NCI-H2081 treated with DMSO at 0.1 percent for 48 hours (cell line): ENCODE measurements at regions not wholly inside any gene's neighbourhood (a gene's known extent, or its start where the extent isn't known, plus 50 kb on each side); places are given as distances from the start of the nearest gene placed in this dataset.

Source experiments
- DNase-seq: peaks from one replicate; lab custom pipeline; 2025; lab: John Stamatoyannopoulos, UW

- no peak for DNase-seq
Observed at GRCh38 chr2:104537116-104537515, 316.8 kb upstream of the POU3F3 start.

GRCh38 chr2:104538077-104538476 is 315.8 kb upstream of the POU3F3 start:
- no peak for DNase-seq

DNA sequence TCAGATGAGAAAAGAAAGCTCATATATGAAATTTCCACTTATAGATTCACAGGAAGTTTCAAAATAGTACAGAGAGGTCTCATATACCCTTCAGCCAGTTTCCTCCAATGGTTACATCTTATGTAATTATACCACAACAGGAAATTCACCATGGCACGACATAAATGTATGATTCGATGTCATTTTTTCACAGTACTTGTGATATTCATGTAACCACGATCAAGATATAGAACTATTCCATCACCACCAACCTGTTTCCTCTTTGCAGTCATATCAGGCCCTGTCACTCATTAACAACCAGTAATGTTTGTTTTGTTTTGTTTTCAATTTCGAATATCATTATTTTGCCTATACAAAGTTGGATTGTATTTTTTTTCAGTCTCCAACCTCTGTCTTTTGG is 314.3 kb upstream of the POU3F3 start:
- DNase-seq: no peak

GRCh38 chr2:104545055-104545454 is 308.9 kb upstream of the POU3F3 start:
- DNase-seq: no peak

DNA sequence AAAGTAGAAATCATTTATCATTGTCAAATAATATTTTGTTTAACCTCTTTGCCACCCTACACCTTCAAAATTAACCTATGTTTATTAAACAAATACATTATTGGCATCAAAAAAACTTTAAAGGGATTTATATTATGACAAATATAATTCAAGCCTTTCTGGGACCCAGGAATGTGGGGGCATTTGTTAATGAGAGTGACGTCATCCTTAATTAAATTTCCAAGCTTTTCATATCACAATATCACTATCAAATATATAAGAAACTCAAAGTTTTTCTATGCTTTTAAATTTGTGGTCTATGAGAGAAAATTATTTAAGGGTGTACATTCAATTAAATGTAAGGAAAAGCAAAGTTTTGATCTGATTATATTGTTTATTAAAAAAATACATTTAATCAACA is 307.4 kb upstream of the POU3F3 start:
- DNase-seq: no peak

DNA sequence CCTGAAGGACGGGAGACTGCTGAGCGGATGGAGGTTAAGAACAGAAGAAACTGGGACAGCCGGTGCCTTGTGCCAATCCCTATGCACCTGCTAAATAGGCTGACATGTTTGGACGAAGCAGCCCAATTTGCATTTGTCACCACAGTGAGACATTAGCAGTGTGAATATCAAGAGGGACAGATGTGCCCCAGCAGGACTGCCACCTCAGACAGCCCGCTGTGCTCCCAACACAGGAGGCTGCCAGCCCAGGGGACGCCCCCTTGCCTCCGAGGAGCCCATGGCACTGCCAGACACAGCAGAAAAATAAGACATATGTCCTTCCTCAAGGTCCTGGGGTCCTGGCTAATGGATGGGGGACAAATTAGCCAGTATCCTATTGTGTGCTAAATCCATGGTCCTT is 306.7 kb upstream of the POU3F3 start:
- DNase-seq: no peak

- no peak for DNase-seq
Observed at GRCh38 chr2:104561251-104561650, 292.7 kb upstream of the POU3F3 start.

GRCh38 chr2:104562537-104562936 is 291.4 kb upstream of the POU3F3 start:
- no peak for DNase-seq

- no peak for DNase-seq
Observed at GRCh38 chr2:104563398-104563996, 290.4 kb upstream of the POU3F3 start.

DNA sequence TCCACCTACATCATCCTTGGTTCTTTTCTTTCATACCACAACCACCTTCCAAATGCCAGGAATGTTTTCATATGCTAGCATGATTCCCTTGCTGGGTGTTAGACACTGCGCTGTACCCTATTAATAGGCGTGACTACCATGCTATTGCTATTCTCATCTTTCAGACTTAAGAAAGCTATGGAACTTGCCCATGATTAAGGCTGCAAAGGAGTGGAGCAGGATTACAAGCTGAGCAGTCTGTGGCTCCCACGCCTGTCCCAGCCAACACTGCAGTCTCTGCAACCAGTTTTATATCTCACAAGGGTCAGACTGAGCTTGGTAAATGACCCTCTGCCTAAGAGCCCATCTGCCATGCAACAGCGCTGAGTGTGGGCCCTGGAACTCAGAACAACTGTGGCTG is 285.7 kb upstream of the POU3F3 start:
- no peak for DNase-seq

DNA sequence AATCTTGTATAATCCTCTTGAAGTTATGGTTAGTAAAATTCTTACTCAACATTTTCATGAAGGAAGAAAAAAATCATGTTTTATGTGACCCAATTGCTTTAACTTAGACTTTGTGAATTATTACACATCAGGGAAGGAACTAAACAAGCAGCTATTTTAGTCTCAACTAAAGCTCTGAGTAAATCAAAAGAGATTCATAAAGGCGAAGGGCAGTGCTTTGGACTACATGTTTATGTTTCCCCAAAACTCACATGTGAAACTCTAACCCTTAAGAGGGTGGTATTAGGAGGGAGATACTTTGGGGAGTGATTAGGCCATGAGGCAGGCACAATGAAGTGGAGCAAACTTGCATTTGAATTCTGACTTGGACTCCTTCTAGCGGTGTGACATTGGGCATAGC is 283.7 kb upstream of the POU3F3 start:
- no peak for DNase-seq

DNA sequence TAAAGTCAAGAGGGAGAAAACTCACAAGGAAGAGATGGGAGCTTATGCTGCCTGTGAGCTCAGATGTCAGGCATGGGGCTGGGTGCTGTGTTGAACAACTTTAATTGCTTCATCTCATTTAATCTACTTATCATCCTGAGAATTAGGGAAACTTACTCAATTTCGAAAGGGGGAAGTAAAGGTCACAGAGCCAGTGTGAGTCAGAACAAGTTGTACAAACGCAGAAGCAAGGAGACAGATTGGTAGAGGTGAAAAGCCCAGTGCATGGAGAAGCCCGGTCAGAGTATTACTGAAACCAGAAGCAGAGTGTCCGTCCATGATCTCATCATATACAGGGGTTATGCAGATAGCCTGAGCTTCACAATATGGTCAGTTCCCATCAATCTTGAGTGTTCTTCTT is 281.1 kb upstream of the POU3F3 start:
- no peak for DNase-seq

GRCh38 chr2:104574367-104574766 is 279.5 kb upstream of the POU3F3 start:
- no peak for DNase-seq

DNA sequence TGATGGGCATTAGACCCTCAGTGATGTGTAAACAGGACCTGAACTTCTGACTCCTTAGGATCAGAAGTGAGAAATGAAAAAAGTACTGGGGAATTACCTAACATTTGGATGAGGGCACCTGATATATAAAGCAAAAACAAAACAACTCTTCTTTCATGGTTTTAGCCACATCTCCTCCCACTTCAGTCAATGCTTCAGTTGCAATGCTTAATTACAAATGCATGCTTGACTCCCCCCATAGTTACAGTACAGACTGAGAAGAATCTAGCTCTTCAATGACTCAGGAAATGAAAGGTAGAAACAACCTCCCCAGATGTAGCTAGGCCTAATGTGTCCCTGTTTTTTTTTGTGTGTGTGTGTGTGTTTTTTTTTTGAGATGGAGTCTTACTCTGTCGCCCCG is 276.8 kb upstream of the POU3F3 start:
- DNase-seq: no peak

DNA sequence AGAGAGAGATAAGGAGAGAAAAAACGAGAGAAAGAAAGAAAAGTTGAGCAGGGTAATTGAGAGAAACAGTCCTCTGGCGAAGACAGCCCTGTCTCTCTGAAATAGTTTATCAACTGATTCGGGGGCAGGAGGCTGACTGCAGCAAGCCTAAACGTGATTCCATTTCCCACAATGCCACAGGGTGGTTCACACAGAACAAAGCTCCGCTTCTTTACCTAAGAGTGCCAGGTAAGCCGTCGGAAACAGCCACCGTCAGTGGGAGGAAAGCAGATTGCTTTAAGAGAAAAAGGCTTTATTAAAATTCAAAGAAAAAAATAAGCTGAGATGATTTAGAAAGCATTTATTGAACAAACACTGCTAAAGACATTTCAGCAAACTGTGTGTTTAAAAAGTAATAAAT is 271.4 kb upstream of the POU3F3 start:
- DNase-seq: no peak

- DNase-seq: no peak
Observed at GRCh38 chr2:104583811-104584210, 270.1 kb upstream of the POU3F3 start.

DNA sequence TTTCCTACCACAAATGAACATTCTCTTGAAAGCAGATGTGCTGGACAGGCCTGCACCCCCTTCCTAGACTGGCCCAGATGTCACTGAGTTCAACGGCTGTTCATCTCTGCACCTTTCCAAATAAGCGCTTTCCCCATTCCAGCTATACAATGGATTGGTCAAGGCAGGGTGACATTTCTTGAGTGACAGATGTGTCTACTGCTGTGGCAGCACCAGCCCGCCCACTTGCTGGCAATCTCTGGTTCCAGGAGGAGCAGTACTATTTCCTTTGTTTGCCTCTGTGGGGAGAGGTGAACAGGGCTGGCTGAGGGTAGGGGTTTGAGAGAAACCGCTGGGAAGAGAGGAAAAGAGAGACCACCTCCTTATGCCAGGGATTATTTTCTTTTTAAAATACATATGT is 269.5 kb upstream of the POU3F3 start:
- DNase-seq: no peak

GRCh38 chr2:104595576-104595975 is 258.3 kb upstream of the POU3F3 start:
- DNase-seq: no peak

DNA sequence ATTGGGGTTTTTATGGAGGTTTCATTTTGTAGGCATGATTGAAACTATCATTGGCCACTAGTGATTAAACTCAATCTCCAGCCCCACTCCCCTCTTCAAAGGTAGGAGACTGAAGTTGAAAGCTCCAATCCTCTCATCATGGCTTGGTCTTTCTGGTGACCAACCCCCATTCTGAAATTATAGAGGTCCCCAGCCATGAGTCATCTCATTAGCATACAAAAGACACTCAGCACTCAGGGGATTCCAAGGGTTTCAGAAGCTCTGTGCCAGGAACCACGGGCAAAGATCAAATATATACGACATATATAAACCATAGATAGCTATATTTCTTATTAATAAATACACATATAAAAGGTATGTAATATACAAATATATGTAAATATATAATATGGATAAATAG is 256.0 kb upstream of the POU3F3 start:
- no peak for DNase-seq

- DNase-seq: no peak
Observed at GRCh38 chr2:104598636-104599035, 255.3 kb upstream of the POU3F3 start.

DNA sequence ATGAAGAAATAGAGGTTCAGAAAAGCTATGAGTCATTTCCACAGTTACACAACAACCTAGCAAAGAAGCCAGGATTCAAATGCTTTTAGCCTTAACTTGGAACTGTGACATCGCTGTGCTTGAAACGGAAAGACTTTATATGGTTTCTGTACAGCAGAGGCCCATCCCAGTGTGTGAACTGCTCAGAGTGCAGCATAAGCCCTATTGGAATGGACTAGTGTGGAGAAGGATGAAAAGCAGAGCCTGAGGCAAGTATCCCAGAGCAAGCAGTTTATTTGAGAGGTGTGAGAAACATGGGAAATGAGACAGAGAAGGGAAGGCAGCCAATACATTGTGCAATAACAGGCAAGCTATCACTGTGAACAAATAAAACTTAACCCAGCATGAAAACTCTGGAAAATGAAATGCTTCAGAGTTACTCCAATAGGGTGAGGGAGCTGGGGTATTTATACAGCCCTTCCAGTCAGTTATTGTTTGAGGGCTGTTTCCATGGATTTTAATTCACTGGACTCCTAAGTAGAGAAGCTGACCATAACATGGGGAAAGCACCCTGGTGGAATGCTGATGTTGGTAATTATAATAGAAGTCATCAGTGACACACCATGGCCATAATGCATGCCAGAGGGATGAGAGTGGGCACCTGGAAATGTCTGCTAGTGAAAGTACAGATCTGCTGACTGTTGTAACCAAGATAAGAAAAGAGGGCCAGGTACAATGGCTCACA is 254.0 kb upstream of the POU3F3 start:
- DNase-seq: no peak

DNA sequence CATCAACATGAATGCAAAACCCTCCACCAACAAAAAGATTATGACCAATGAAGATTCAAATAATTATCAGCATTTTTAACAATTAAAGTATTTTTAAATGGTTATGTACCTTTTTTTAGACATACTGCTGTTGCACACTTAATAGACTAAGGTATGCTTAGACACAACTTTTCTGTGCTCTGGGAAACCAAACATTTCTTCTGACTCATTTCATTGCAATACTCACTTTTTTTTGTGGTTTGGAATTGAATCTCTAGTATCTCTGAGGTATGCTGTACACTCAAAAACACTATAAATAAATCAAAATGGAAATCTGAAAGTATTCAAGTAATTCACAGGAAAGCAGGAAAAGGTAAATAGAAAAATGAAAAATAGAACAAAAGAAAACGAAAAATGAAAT is 247.9 kb upstream of the POU3F3 start:
- no peak for DNase-seq

DNA sequence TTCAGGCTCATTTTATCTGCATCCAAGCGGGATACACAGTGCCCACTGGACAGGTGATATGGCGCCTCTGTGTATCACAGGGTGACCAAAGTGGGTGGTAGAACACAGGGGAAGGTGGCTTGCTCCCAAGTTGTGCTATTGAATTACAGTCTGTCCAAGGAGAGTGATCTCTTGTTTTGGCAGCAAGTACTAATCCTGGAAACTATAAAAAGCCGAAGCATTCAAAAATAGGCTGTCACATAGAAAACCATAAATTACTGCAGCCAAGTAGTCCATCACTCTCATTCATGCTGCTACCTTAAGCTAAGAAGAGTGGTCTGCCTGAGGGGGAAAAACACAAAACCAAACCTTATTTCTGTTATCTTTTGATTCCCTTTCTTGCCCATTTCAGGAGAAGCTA is 237.1 kb upstream of the POU3F3 start:
- DNase-seq: no peak

DNA sequence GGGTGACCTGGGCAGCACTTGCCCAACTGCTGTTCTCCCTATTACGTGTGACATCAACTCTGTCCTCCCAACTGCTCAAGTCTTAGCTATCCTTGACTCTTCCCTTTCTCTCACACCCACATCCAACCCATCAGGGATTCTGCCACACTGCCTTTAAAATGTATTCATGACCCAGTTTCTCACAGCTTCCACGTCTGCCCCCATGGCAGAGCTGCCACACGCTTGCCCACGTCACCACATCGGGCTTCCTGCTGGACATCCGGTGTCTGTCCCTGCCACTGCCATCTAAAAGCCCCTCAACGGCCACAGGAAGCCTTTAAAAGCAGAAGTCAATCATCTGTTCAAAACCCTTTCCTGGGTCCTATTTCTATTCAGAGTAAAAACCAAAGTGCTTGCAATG is 233.1 kb upstream of the POU3F3 start:
- DNase-seq: no peak
